Left lung (tissue), 4 donors: ENCODE measurements at regions not wholly inside any gene's neighbourhood (a gene's known extent, or its start where the extent isn't known, plus 50 kb on each side); places are given as distances from the start of the nearest gene placed in this dataset.
A peak's percentile ranks its signal among the peaks of the same experiment; 100 is the strongest.
"Not testable (repeated sequence)": the region's sequence is repeated elsewhere in the genome, so short reads cannot be mapped to it uniquely, and the experiment has no call there.

Experiments
- ATAC-seq: fragments of 200-7000 bp; cut with Tn5 transposase; one replicate; pipeline ENCODE4 v1.9.1; 2020; ENCODE audit warnings: moderate library complexity
- DNase-seq, 4 donors: peaks; one replicate each; pipeline ENCODE4 v3.0.0-alpha.2; 2013 to 2020
- H3K27ac ChIP-seq, 2 donors: fragments of 200-600 bp; sonication (generic) in 1 of 2; one replicate each; pipeline versions ENCODE4 v1.5.0 to v1.8.0; 2020 to 2021
- H3K27me3 ChIP-seq, 2 donors: fragments of 200-600 bp; sonication (generic) in 1 of 2; one replicate each; pipeline versions ENCODE4 v1.5.0 to v1.8.0; 2020 to 2021
- H3K36me3 ChIP-seq, 2 donors: fragments of 200-600 bp; sonication (generic) in 1 of 2; one replicate each; pipeline versions ENCODE4 v1.5.0 to v1.8.0; 2020 to 2021
- H3K4me1 ChIP-seq, 2 donors: fragments of 200-600 bp; one replicate each; pipeline ENCODE4 v1.8.0; 2021
- H3K4me3 ChIP-seq, 2 donors: fragments of 200-600 bp; sonication (generic) in 1 of 2; one replicate each; pipeline versions ENCODE4 v1.5.0 to v1.8.0; 2020 to 2021; ENCODE audit warnings: mild to moderate bottlenecking in 1 of 2
- H3K9me3 ChIP-seq, 2 donors: fragments of 200-600 bp; sonication (generic) in 1 of 2; one replicate each; pipeline versions ENCODE4 v1.5.0 to v1.8.0; 2020 to 2021
- intact Hi-C, 2 donors: fragments of 100-400 bp; cut with DNase I; formaldehyde crosslinking; loops; one replicate each; pipeline versions ENCODE4 v1.11.2 to v1.14.2; 2022
- TF ChIP-seq, protein P1 (sequence below), 2 donors: fragments of 200-600 bp; sonication (generic) in 1 of 2; IDR thresholded peaks; one replicate each; pipeline versions ENCODE4 v1.5.0 to v1.8.0; 2021; ENCODE audit warnings: antibody characterized with exemption in 2 of 2
- donor health status: DM: no; HTN: yes; CAD: no.
- donor health status: DM: no; HTN: no; CAD: no.

DNA sequence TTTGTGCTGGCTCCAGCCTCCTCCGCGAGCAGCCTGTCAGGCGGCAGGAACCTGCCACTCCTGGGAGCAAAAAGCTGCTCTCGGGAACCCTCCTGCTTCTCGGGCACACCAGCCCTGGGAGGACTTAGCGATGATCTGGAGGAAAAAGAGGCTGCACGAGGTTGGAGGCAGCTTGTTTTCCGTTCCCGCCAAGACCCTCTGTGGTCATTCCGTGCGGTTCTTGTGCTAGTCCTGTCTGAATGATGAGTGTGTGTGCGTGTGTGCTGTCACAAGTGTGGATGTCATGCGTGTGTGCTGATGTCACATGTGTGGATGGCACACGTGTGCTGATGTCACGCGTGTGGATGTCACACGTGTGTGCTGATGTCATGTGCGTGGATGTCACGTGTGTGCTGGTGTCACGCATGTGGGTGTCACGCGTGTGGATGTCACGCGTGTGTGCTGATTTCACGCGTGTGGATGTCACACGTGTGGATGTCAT is 150.0 kb downstream of the NPIPB11 start:
- H3K27me3 ChIP-seq = no peaks in the 10 kb centered on the region
- DNase-seq (no peak), ATAC-seq (no peak)
- H3K36me3 ChIP-seq = peaks cover 0 to 4% of the 10 kb centered on the region in 2 donors
- no peaks in the 10 kb centered on the region for H3K9me3 ChIP-seq
- TF ChIP-seq, protein P1, sequence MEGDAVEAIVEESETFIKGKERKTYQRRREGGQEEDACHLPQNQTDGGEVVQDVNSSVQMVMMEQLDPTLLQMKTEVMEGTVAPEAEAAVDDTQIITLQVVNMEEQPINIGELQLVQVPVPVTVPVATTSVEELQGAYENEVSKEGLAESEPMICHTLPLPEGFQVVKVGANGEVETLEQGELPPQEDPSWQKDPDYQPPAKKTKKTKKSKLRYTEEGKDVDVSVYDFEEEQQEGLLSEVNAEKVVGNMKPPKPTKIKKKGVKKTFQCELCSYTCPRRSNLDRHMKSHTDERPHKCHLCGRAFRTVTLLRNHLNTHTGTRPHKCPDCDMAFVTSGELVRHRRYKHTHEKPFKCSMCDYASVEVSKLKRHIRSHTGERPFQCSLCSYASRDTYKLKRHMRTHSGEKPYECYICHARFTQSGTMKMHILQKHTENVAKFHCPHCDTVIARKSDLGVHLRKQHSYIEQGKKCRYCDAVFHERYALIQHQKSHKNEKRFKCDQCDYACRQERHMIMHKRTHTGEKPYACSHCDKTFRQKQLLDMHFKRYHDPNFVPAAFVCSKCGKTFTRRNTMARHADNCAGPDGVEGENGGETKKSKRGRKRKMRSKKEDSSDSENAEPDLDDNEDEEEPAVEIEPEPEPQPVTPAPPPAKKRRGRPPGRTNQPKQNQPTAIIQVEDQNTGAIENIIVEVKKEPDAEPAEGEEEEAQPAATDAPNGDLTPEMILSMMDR (IDR thresholded peaks at IDR 0.05) = no peak
- peaks cover 0 to 4% of the 10 kb centered on the region in 2 donors for H3K4me1 ChIP-seq
- no peak overlapping the region for H3K27ac ChIP-seq
- no peak overlapping the region for H3K4me3 ChIP-seq
- intact Hi-C loops = no loop called here

DNA sequence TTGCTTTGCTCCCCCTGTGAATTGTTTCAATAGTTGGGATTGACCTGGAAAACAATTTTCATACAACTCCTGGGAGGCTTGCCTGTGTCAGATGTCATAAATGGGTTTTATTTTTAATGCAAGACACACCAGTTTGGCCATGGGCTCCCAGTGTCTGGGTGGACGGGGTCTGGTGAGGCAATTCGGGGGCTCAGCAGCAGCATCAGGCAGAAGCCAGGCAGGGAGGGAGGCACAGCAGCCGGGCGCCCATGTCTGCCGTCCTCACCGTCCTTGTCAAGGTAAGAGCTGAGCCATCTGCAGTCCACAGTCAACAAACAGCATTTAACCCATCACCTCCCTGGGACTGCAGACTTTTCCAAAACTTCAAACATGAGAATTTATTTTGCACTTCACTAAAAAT is 150.6 kb downstream of the NPIPB11 start:
- H3K27me3 ChIP-seq, H3K4me3 ChIP-seq, H3K4me1 ChIP-seq, ATAC-seq, H3K27ac ChIP-seq, intact Hi-C loops, DNase-seq, H3K9me3 ChIP-seq, H3K36me3 ChIP-seq: not testable (repeated sequence)

DNA sequence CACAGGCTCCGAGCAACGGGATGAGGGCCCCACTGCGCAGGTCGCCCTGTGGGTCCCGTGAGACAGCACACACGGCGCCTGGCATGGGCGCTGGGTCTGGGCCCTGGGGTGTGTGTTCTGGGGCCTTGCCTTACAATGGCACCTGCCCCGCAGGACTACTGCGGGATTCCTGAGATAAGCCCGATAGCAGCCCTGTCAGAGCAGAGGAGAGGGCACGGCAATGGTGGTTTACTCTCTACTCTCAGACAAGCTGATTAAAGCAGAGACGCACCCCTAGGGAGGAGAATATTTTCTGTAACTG is 151.1 kb downstream of the NPIPB11 start:
- ATAC-seq, H3K4me3 ChIP-seq, DNase-seq: not testable (repeated sequence)

DNA sequence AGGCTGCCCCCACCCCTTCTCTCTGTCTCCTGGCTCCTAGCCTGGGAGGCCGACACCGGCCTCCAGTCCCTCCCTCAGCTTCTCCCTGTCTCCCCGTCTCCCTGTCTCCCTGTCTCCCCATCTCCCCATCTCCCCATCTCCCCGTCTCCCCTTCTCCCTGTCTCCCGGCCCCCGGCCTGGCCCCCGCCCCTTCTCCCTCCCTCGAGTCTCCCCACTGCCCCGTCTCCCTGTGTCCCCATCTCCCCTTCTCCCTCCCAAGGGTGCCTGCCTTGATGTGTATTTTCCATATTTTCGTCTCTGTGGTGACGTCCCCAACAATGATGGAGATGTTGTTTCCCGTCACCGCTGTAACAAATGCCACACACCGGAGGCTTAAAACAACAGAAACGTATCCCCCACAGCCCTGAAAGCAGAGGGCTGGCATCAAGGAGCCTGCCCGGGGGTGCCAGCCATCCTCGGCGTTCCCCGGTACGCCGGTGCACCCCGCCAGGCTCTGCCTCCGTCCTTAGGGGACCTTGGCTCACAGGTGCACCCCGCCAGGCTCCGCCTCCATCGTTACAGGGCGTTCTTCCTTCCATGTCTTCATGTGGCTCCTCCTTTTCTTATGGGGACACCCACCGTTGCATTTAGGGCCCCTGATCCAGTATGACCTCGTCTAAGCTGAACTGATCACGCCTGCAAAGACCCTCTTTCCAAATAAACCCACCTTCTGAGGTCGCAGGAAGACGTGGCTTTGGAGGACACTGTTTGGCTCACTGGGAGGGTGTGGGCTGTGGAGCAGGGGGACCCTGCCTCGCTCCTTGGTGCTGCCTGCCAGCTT is 151.6 kb downstream of the NPIPB11 start:
- intact Hi-C loops = no loop called here
- H3K36me3 ChIP-seq = peaks cover 0 to 4% of the 10 kb centered on the region in 2 donors
- no peaks in the 10 kb centered on the region for H3K4me1 ChIP-seq
- peak overlapping the region in 1 of 2 donors; percentile 26 for H3K27ac ChIP-seq
- ATAC-seq (no peak), DNase-seq (no peak)
- H3K4me3 ChIP-seq = no peak overlapping the region
- no peaks in the 10 kb centered on the region for H3K9me3 ChIP-seq
- TF ChIP-seq, protein P1 (IDR thresholded peaks at IDR 0.05) = no peak
- H3K27me3 ChIP-seq = no peaks in the 10 kb centered on the region

More for the DNA sequence above, 151.1 kb downstream of the NPIPB11 start:
- H3K27me3 ChIP-seq, H3K4me1 ChIP-seq, intact Hi-C loops, H3K36me3 ChIP-seq, H3K9me3 ChIP-seq: not testable (repeated sequence)
- H3K27ac ChIP-seq = peak overlapping the region in 1 of 2 donors; percentile 26

DNA sequence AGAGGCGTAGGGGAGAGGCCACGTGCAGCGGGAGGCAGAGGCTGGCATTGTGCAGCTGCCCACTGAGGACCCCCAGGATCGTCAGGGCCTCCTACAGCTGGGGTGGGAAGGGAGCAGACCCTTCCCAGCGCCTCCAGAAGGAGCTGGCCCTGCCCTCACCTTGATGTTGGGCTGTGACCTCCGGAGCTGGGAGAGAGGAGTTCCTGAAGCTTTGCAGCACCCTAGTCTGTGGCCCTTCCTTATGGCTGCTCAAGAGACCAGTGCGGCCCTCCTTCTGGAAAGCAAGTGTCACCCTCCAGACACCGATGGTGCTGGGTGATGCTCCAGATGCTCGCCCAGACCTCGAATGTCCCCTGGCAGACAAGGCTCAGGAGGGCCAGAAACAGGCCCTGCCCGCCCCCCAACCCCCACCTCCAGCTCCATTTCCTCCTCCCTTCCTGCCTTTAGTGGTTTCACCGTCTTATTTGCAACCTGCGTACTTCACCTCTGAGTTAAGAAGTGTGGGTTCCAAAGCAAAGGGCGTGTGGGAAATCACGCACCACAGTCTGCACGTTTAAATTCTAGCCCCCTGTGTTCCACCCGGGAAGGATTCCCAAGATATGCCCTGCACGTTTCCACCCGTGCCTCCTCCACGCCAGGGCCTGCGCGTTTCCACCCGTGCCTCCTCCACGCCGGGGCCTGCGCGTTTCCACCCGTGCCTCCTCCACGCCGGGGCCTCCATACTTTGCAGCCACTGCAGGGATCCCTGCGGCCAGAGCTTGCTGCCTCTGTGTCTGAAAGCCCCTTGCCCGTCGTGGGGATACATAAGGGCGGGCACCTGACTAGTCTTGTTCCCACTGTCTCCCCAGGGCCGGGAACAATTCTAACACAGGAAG is 152.6 kb downstream of the NPIPB11 start:
- DNase-seq, H3K27ac ChIP-seq, H3K36me3 ChIP-seq, ATAC-seq, H3K4me1 ChIP-seq, H3K9me3 ChIP-seq, H3K4me3 ChIP-seq, intact Hi-C loops, H3K27me3 ChIP-seq: not testable (repeated sequence)

DNA sequence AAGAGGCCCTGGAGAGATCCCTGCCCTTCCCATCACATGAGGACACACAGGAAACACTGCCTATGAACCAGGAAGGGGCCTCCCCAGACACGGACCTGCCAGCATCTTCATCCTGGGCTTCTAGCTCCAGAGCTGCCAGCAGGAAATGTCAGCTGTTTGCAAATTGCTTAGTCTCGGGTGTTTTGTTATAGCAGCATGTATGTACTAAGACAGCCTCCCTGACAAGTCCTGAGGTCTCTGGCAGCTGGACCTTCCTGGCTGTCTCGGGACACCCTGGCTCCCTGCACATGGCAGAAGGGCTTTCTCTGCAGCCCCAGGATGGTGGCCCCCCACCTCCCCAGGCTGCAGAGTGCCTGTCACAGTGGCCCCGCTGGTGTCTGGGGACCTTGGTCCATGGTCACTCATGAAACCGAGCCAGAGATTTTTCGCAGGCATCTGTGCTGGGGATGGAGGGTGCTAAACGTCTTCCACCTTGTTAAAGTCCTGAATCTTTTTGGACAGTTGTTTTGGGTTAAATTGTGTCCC is 153.4 kb downstream of the NPIPB11 start:
- intact Hi-C loops, ATAC-seq: not testable (repeated sequence)

DNA sequence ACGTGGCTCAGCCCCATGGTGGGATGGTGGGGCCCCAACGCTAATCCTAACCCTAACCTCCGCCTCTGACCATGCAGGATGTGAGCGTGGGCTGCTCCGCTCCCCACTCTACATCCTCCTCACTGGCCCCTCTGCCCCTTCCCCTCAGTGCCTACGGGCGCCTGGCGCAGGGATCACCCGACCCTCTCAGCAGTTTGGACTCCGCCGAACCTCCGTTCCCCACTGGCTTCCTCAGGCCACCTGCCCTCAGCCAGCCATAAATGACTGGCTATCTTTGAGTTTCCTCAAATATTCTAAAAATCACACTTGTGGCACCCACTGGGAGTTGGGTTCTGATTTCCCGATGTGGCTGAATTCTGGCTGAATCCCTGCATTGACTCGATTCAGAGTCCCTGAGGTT is 154.2 kb downstream of the NPIPB11 start:
- H3K36me3 ChIP-seq, H3K4me1 ChIP-seq, ATAC-seq, H3K4me3 ChIP-seq, DNase-seq, H3K27me3 ChIP-seq, H3K27ac ChIP-seq, intact Hi-C loops, H3K9me3 ChIP-seq: not testable (repeated sequence)

More for the DNA sequence above, 153.4 kb downstream of the NPIPB11 start:
- DNase-seq, H3K36me3 ChIP-seq, H3K9me3 ChIP-seq, H3K27me3 ChIP-seq, H3K4me1 ChIP-seq, H3K27ac ChIP-seq, H3K4me3 ChIP-seq: not testable (repeated sequence)

DNA sequence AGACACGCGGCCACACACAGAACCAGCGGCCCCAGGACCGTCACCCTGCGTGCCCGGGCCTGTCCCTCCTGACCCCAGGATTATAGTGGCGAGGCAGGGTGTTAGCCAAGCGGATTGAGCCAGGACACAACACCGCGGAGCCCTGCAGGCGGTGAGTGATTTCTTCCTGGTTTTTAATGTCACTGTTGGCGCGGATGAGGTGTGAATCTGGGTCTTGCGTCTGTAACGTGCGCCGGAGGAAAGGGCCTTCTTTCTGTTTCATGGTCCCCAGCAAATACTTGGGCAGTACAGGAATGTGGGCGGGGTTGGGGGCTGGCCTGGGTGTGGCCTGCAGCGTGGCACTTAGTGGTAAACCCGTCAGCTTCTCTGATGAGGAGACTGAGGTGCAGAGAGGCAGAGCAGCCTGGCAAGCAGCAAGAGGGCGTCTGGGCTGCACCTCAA is 154.9 kb downstream of the NPIPB11 start:
- ATAC-seq = peak; percentile 72
- peak in 1 of 4 donors; percentile 56 for DNase-seq
- not testable (repeated sequence) for H3K4me3 ChIP-seq

DNA sequence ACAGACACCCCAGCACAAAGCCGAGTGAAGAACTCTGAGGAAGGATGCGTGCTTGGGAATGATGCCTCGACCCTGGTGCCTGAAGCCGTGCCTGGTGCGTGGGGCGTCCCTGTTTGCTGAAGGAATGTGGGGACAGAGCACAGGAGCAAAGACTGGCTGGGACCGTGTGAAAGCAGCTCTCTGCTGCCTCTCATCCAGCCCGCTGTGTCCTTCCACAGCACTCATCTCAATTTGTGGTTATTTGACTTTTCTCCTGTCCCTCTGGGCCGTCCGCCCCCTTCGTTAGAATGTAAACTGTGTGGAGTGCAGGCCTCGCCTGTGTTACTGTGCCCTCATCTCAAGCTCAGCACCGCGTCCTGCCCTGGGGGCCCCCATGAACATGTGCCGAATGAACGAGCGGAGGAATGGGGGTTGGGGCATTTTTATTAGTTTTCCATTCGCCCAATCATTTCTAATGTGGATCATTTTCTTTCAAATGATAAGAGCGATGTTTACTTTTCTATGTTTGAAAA is 155.5 kb downstream of the NPIPB11 start:
- H3K27ac ChIP-seq, DNase-seq, H3K4me1 ChIP-seq, H3K4me3 ChIP-seq, H3K9me3 ChIP-seq, intact Hi-C loops, ATAC-seq, H3K36me3 ChIP-seq, H3K27me3 ChIP-seq: not testable (repeated sequence)

More for the DNA sequence above, 154.9 kb downstream of the NPIPB11 start:
- H3K9me3 ChIP-seq, H3K4me1 ChIP-seq, intact Hi-C loops, H3K27ac ChIP-seq, H3K36me3 ChIP-seq, H3K27me3 ChIP-seq: not testable (repeated sequence)

DNA sequence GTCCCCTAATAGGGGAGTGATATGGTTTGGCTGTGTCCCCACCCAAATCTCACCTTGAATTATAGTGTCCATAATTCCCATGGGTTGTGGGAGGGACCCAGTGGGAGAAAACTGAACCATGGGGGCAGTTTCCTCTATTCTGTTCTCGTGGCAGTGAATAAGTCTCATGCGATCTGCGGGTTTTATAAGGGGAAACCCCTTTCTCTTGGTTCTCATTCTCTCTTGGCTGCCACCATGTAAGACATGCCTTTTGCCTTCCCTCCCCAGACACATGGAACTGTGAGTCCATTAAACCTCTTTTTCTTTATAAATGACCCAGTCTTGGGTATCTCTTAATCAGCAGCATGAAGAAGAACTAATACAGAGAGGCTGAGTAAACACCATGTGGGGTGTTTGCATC is 156.0 kb downstream of the NPIPB11 start:
- H3K27me3 ChIP-seq, intact Hi-C loops, H3K4me3 ChIP-seq, H3K4me1 ChIP-seq, H3K27ac ChIP-seq, H3K36me3 ChIP-seq, ATAC-seq, H3K9me3 ChIP-seq, DNase-seq: not testable (repeated sequence)
